ENCODE measurements at regions not wholly inside any gene's neighbourhood (a gene's known extent, or its start where the extent isn't known, plus 50 kb on each side); places are given as distances from the start of the nearest gene placed in this dataset.

DNA sequence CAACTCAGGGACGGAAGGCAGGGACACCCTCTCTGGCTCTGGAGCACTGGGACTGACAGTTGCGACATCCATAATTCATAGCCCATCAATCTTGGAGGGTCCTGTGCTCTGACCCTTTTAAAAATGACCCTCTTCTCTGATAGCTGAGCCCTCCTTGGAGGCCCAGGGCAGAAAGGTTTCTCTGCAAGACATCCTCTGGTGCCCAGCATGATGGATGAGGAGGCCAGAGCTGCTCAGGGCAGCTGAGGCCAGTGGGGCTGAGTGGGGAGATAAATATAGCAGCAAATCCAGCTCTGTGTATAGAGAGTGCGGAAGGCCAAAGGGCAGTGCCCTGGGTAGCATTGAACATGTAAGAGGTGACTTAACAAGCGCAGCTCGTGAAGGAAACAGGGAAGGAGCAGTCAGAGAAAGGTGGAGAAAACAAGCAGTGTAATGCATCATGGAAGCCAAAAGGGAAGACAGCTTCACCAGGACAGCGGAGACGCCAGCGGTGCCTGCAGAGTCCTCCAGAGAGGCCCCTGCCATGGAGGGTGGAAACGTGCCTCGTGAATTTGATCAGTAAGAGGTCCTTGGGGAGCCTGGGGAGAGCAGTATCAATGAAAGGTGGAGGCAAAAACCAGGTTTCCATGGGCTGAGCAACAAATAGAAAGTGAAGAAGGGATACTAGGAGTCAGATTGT, 50.4 kb upstream of the FMOD start:
- TF ChIP-seq, protein P1, sequence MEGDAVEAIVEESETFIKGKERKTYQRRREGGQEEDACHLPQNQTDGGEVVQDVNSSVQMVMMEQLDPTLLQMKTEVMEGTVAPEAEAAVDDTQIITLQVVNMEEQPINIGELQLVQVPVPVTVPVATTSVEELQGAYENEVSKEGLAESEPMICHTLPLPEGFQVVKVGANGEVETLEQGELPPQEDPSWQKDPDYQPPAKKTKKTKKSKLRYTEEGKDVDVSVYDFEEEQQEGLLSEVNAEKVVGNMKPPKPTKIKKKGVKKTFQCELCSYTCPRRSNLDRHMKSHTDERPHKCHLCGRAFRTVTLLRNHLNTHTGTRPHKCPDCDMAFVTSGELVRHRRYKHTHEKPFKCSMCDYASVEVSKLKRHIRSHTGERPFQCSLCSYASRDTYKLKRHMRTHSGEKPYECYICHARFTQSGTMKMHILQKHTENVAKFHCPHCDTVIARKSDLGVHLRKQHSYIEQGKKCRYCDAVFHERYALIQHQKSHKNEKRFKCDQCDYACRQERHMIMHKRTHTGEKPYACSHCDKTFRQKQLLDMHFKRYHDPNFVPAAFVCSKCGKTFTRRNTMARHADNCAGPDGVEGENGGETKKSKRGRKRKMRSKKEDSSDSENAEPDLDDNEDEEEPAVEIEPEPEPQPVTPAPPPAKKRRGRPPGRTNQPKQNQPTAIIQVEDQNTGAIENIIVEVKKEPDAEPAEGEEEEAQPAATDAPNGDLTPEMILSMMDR (IDR thresholded peaks at IDR 0.05) = no peak
- ATAC-seq = no peak
- Histone ChIP-seq H3K27me3 (peaks cover 0 to 11% of the 10 kb centered on the region in 2 donors), H3K4me3 (no peak overlapping the region), H3K27ac (peak overlapping the region in 1 of 2 donors; percentile 87), H3K36me3 (no peaks in the 10 kb centered on the region), H3K9me3 (no peaks in the 10 kb centered on the region), H3K4me1 (peaks cover 6 to 12% of the 10 kb centered on the region in 2 donors)
- intact Hi-C loops (cut with DNase I) = no loop called here
- DNase-seq = no peak

DNA sequence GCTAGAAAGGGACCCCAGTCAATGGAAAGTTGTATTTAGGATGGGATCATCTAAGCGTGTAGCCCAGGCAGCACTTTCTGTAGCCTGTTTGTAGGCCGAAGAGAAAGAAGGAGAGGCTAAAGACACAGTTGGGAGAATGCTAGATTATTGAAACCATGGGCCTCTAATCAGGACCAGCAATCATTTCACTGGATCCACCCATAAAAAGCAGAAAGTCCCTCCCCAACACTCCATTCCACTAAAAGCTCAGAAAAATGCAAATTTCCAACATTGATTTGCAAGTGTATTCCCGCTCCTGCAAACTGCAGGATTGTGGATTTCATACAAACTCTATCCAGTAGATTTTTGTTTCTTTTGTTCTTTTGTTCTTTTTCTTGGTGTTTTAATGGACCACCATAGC, 51.2 kb upstream of the FMOD start:
- DNase-seq = no peak
- no peaks in the 10 kb centered on the region for H3K9me3 ChIP-seq
- H3K36me3 ChIP-seq = no peaks in the 10 kb centered on the region
- H3K4me3 ChIP-seq = no peak overlapping the region
- intact Hi-C loops (cut with DNase I) = no loop called here
- peaks cover 0 to 11% of the 10 kb centered on the region in 2 donors for H3K27me3 ChIP-seq
- H3K27ac ChIP-seq = peak overlapping the region; percentile 60 to 87
- TF ChIP-seq, protein P1 (IDR thresholded peaks at IDR 0.05) = no peak
- H3K4me1 ChIP-seq = peaks cover 10 to 12% of the 10 kb centered on the region in 2 donors
- ATAC-seq = no peak

DNA sequence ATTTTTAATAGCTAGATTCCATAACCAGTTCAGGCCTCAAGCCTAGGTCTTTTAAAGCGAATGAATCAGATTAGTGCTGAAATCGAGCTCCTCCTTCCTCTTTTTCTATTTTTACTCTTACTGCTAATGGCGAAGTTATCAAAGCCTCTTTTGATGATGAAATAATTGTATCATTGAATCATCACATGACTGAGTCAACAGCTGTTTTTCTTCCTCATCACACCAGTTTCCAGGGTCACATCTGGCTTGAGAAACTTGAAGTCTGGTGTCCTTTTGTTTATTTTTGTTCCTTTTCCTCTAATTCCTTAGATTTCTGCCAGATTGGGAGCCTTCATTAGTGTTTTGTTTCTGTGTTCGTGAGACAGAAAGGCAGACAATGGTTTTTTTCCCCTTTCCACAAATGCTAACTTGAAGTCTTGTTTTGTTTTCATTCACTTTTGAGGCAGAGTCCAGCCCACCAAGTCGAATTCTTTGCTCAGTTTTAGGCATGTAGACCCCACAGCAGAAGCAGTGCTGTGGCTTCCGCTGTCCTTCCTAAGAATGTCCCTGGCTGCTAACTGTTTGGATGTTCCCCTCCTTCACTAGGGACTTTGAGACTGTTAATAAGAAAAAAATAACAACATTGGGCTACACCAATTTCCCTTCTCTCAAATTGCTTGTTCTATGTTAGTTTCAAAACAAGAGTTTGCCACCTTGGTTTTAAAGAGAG, 51.9 kb upstream of the FMOD start:
- DNase-seq = peak in 2 of 4 donors; percentile 93
- peaks cover 0 to 10% of the 10 kb centered on the region in 2 donors for H3K27me3 ChIP-seq
- H3K27ac ChIP-seq = peak overlapping the region; percentile 60 to 87
- no peaks in the 10 kb centered on the region for H3K36me3 ChIP-seq
- ATAC-seq = peak; percentile 69
- H3K9me3 ChIP-seq = no peaks in the 10 kb centered on the region
- peaks cover 10 to 13% of the 10 kb centered on the region in 2 donors for H3K4me1 ChIP-seq
- intact Hi-C loops (cut with DNase I) = no loop called here
- TF ChIP-seq, protein P1 (IDR thresholded peaks at IDR 0.05) = no peak
- H3K4me3 ChIP-seq = no peak overlapping the region

DNA sequence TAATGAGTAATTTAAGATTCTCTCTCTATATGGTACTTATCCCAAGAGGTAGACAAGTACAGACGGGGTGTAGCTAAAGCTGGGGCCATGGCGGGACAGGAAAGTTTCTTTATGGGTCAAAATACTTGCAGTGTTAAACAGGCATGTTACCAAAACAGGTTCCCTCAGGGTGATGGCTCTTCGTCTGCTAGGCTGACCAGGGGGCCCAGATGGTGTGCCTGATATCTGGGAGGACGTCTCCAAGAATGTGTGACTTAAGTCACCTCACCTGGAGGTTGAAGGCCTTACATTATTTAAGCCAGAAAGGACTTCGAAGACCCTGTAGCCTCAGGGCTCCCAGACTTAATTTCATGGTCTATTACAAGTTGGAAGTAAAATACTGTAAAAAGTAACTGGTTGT, 52.7 kb upstream of the FMOD start:
- Histone ChIP-seq H3K36me3 (no peaks in the 10 kb centered on the region), H3K4me1 (peaks cover 10 to 21% of the 10 kb centered on the region in 2 donors), H3K4me3 (no peak overlapping the region), H3K27ac (peak overlapping the region; percentile 60 to 87), H3K27me3 (peaks cover 0 to 6% of the 10 kb centered on the region in 2 donors), H3K9me3 (no peaks in the 10 kb centered on the region)
- ATAC-seq = no peak
- intact Hi-C loops (cut with DNase I) = no loop called here
- DNase-seq = no peak
- TF ChIP-seq, protein P1 (IDR thresholded peaks at IDR 0.05) = no peak

DNA sequence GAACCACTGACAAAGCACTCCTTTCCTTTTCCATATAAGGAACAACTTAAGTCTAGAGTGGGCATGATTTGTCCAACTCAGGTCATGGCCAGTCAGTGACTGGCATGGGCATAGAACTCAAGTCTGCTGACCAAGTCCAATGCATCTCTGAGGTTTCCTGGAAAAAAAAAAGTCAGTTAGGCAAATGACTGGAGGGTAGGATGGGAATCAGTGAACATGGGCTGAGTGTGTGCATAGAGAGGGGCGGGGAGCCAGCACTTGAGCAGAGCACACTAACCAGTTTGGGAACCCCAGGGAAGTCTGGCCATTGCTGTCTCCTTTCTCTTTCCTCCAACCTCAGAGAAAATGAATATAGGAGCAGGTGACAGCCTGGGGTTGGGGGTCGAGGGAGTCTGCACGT, 53.6 kb upstream of the FMOD start:
- no peak overlapping the region for H3K27ac ChIP-seq
- TF ChIP-seq, protein P1 (IDR thresholded peaks at IDR 0.05) = no peak
- H3K9me3 ChIP-seq = no peaks in the 10 kb centered on the region
- peaks cover 0 to 7% of the 10 kb centered on the region in 2 donors for H3K27me3 ChIP-seq
- ATAC-seq = no peak
- intact Hi-C loops (cut with DNase I) = no loop called here
- DNase-seq = no peak
- peaks cover 15 to 30% of the 10 kb centered on the region in 2 donors for H3K4me1 ChIP-seq
- no peak overlapping the region for H3K4me3 ChIP-seq
- H3K36me3 ChIP-seq = no peaks in the 10 kb centered on the region

Data from left lung (tissue), 4 donors.